A549 (cell line): ENCODE measurements at regions not wholly inside any gene's neighbourhood (a gene's known extent, or its start where the extent isn't known, plus 50 kb on each side); places are given as distances from the start of the nearest gene placed in this dataset.

Experiments
- POLR2A ChIP-seq: IDR thresholded peaks from 2 replicates; pipeline ENCODE4 v1.6.1; 2012; ENCODE audit warnings: mild to moderate bottlenecking, low read length
- RCOR1 ChIP-seq: fragments of 150-350 bp; IDR thresholded peaks from 2 replicates; pipeline ENCODE4 v1.6.1; 2014; ENCODE audit warnings: antibody characterized with exemption, low read length, low read depth
- SREBF2 ChIP-seq: fragments of 450-650 bp; IDR thresholded peaks from 2 replicates; pipeline ENCODE4 v1.6.1; 2014; ENCODE audit warnings: mild to moderate bottlenecking, moderate library complexity
- TFCP2L1 ChIP-seq: fragments of 250-450 bp; sonication (Bioruptor Pico); IDR thresholded peaks from 2 replicates; pipeline ENCODE4 v1.5.0; 2021; ENCODE audit warnings: mild to moderate bottlenecking
- TF ChIP-seq, protein P1 (sequence below): fragments of >200 bp; sonication (Bioruptor Twin); formaldehyde crosslinking; IDR thresholded peaks from 3 replicates; pipeline ENCODE4 v1.5.1; 2016

DNA sequence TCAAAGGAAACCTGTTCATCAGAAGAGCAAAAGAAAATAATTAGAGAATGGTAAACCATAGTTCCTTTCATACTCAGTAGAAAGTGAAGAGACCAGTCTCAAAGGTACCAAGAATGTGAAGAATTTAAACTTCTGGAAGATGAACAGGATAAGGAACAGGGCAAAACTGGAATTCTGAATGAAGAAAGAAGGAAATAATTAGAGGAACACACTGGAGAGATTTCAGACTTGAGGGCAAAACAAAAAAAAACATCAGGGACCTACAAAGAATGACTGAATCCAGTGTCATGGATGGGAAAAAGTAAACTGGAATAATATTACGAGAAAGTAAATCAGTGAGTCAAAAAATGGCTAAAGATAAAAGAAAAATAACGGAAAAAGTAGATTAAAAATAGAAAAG is 245.6 kb upstream of the NEIL3 start:
- TF ChIP-seq TFCP2L1 (CRISPR knock-in tag): no peak
- no peak for TF ChIP-seq POLR2A
- TF ChIP-seq, protein P1, sequence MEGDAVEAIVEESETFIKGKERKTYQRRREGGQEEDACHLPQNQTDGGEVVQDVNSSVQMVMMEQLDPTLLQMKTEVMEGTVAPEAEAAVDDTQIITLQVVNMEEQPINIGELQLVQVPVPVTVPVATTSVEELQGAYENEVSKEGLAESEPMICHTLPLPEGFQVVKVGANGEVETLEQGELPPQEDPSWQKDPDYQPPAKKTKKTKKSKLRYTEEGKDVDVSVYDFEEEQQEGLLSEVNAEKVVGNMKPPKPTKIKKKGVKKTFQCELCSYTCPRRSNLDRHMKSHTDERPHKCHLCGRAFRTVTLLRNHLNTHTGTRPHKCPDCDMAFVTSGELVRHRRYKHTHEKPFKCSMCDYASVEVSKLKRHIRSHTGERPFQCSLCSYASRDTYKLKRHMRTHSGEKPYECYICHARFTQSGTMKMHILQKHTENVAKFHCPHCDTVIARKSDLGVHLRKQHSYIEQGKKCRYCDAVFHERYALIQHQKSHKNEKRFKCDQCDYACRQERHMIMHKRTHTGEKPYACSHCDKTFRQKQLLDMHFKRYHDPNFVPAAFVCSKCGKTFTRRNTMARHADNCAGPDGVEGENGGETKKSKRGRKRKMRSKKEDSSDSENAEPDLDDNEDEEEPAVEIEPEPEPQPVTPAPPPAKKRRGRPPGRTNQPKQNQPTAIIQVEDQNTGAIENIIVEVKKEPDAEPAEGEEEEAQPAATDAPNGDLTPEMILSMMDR: no peak
- TF ChIP-seq RCOR1: no peak
- no peak for TF ChIP-seq SREBF2
